ENCODE measurements at regions not wholly inside any gene's neighbourhood (a gene's known extent, or its start where the extent isn't known, plus 50 kb on each side); places are given as distances from the start of the nearest gene placed in this dataset.

GRCh38 chr18:23341383-23341782, 111.7 kb upstream of the RIOK3 start:
- no peak for DNase-seq (ENCODE audit: low spot score)
- Histone ChIP-seq H3K27ac (ENCODE audit: low read depth, low read length, poor library complexity, severe bottlenecking) (no peak overlapping the region), H3K4me3 (ENCODE audit: low read depth, low read length, poor library complexity, severe bottlenecking) (no peak overlapping the region), H3K27me3 (replicated peaks; ENCODE audit: insufficient read depth, low read depth, low read length, poor library complexity) (no peaks in the 10 kb centered on the region), H3K36me3 (ENCODE audit: insufficient read depth, low read length, poor library complexity, severe bottlenecking) (no peaks in the 10 kb centered on the region), H3K4me1 (ENCODE audit: insufficient read depth, low read length, poor library complexity, severe bottlenecking) (no peaks in the 10 kb centered on the region), H3K9me3 (ENCODE audit: low read depth, low read length, poor library complexity, severe bottlenecking) (no peaks in the 10 kb centered on the region)
- intact Hi-C loops (cut with micrococcal nuclease; ENCODE audit: unreplicated experiment): no loop called here
- no TSS peak for BruUV-seq (replicated peaks)
- ChIA-PET CTCF (no interaction called here), POLR2A (ENCODE audit: low non-redundant PET) (no interaction called here)
- TF ChIP-seq, protein P1, sequence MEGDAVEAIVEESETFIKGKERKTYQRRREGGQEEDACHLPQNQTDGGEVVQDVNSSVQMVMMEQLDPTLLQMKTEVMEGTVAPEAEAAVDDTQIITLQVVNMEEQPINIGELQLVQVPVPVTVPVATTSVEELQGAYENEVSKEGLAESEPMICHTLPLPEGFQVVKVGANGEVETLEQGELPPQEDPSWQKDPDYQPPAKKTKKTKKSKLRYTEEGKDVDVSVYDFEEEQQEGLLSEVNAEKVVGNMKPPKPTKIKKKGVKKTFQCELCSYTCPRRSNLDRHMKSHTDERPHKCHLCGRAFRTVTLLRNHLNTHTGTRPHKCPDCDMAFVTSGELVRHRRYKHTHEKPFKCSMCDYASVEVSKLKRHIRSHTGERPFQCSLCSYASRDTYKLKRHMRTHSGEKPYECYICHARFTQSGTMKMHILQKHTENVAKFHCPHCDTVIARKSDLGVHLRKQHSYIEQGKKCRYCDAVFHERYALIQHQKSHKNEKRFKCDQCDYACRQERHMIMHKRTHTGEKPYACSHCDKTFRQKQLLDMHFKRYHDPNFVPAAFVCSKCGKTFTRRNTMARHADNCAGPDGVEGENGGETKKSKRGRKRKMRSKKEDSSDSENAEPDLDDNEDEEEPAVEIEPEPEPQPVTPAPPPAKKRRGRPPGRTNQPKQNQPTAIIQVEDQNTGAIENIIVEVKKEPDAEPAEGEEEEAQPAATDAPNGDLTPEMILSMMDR (conservative IDR thresholded peaks at IDR 0.05; ENCODE audit: low read depth, low read length): no peak
- no peak for TF ChIP-seq EZH2 (IDR thresholded peaks at IDR 0.05; ENCODE audit: borderline replicate concordance, low read depth, low read length, poor library complexity, severe bottlenecking)

DNA sequence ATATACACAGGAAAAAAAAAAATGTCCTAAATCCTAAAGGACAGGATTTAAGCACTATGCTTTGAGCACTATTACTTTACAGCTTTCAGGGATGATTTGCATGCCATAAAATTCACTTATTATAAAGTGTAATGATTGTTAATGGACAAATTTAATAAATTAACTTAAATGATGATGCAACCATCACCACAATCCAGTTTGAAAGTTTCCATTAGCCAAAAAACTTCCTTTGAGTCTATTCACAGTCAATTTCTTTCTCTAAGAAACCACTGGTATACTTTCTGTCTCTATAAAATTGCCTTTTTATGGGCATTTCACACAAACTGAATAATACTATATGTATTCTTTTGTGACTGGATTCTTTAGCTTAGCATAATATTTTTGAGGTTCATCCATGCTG, 111.1 kb upstream of the RIOK3 start:
- no peaks in the 10 kb centered on the region for H3K27me3 ChIP-seq (replicated peaks; ENCODE audit: insufficient read depth, low read depth, low read length, poor library complexity)
- BruUV-seq (replicated peaks): no TSS peak
- H3K4me3 ChIP-seq (ENCODE audit: low read depth, low read length, poor library complexity, severe bottlenecking): no peak overlapping the region
- no peak for TF ChIP-seq EZH2 (IDR thresholded peaks at IDR 0.05; ENCODE audit: borderline replicate concordance, low read depth, low read length, poor library complexity, severe bottlenecking)
- TF ChIP-seq, protein P1 (conservative IDR thresholded peaks at IDR 0.05; ENCODE audit: low read depth, low read length): no peak
- H3K36me3 ChIP-seq (ENCODE audit: insufficient read depth, low read length, poor library complexity, severe bottlenecking): no peaks in the 10 kb centered on the region
- no peaks in the 10 kb centered on the region for H3K9me3 ChIP-seq (ENCODE audit: low read depth, low read length, poor library complexity, severe bottlenecking)
- H3K4me1 ChIP-seq (ENCODE audit: insufficient read depth, low read length, poor library complexity, severe bottlenecking): no peaks in the 10 kb centered on the region
- intact Hi-C loops (cut with micrococcal nuclease; ENCODE audit: unreplicated experiment): no loop called here
- ChIA-PET CTCF (no interaction called here), POLR2A (ENCODE audit: low non-redundant PET) (no interaction called here)
- H3K27ac ChIP-seq (ENCODE audit: low read depth, low read length, poor library complexity, severe bottlenecking): no peak overlapping the region
- no peak for DNase-seq (ENCODE audit: low spot score)

DNA sequence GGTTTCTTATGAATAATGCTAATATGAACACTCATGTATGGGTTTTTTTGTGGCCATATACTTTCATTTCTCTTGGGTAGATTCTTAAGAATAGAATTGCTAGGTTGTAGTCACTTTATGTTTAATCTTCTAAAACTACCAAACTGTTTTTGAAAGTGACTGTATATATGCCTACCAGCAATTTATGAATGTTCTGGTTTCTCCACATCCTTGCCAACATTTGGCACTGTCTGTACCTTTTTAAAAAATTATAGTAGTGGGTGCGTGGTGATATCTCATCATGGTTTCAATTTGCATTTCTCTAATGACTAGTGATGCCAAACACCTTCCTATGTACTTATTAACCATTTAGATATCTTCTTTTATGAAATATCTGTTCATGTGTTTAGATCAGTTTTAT, 110.6 kb upstream of the RIOK3 start:
- POLR2A ChIA-PET (ENCODE audit: low non-redundant PET): no interaction called here
- no peak for DNase-seq (ENCODE audit: low spot score)
- H3K27ac ChIP-seq (ENCODE audit: low read depth, low read length, poor library complexity, severe bottlenecking): no peak overlapping the region

More for the DNA sequence above, 110.6 kb upstream of the RIOK3 start:
- no peaks in the 10 kb centered on the region for H3K9me3 ChIP-seq (ENCODE audit: low read depth, low read length, poor library complexity, severe bottlenecking)
- H3K36me3 ChIP-seq (ENCODE audit: insufficient read depth, low read length, poor library complexity, severe bottlenecking): no peaks in the 10 kb centered on the region
- no TSS peak for BruUV-seq (replicated peaks)
- CTCF ChIA-PET: no interaction called here
- no peak overlapping the region for H3K4me3 ChIP-seq (ENCODE audit: low read depth, low read length, poor library complexity, severe bottlenecking)
- intact Hi-C loops (cut with micrococcal nuclease; ENCODE audit: unreplicated experiment): no loop called here
- TF ChIP-seq EZH2 (IDR thresholded peaks at IDR 0.05; ENCODE audit: borderline replicate concordance, low read depth, low read length, poor library complexity, severe bottlenecking): no peak
- TF ChIP-seq, protein P1 (conservative IDR thresholded peaks at IDR 0.05; ENCODE audit: low read depth, low read length): no peak
- H3K27me3 ChIP-seq (replicated peaks; ENCODE audit: insufficient read depth, low read depth, low read length, poor library complexity): no peaks in the 10 kb centered on the region
- H3K4me1 ChIP-seq (ENCODE audit: insufficient read depth, low read length, poor library complexity, severe bottlenecking): no peaks in the 10 kb centered on the region

All from A673 (cell line).